SU-DHL-6 (cell line): ENCODE measurements at regions not wholly inside any gene's neighbourhood (a gene's known extent, or its start where the extent isn't known, plus 50 kb on each side); places are given as distances from the start of the nearest gene placed in this dataset.

ENCODE experiments used
- EZH2phosphoT487 ChIP-seq: fragments of 200-600 bp; sonication (generic), shearing (Covaris generic); conservative IDR thresholded peaks from 2 replicates; pipeline ENCODE4 v1.6.1; 2018; ENCODE audit warnings: mild to moderate bottlenecking, antibody characterized with exemption, low read length, moderate library complexity, mixed read lengths
- TF ChIP-seq, protein P1 (sequence below): fragments of 200-600 bp; sonication (generic); IDR thresholded peaks from one replicate; pipeline ENCODE4 v1.5.1; 2017; ENCODE audit warnings: antibody characterized with exemption, mild to moderate bottlenecking, low read length, moderate library complexity; ENCODE audit not compliant: insufficient read depth, poor library complexity, severe bottlenecking

DNA sequence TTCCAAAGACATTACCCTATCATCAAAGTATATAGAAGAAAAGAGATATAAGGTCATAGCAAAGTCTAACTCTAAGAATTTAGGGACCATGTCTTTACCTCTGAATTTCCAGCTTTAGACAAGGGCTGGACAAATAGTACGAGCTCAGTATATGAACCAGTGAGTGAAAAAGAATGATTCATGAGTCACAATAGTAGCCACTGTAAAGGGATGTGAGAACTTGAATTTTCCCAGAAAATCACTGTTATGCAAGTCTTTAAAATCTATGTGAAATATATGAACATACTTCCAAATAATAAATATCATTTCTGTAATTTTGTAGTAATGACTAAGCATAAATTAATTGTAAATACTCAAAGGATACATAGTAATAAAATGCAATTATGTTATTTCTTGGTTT, 305.9 kb upstream of the PRR16 start:
- TF ChIP-seq, protein P1, sequence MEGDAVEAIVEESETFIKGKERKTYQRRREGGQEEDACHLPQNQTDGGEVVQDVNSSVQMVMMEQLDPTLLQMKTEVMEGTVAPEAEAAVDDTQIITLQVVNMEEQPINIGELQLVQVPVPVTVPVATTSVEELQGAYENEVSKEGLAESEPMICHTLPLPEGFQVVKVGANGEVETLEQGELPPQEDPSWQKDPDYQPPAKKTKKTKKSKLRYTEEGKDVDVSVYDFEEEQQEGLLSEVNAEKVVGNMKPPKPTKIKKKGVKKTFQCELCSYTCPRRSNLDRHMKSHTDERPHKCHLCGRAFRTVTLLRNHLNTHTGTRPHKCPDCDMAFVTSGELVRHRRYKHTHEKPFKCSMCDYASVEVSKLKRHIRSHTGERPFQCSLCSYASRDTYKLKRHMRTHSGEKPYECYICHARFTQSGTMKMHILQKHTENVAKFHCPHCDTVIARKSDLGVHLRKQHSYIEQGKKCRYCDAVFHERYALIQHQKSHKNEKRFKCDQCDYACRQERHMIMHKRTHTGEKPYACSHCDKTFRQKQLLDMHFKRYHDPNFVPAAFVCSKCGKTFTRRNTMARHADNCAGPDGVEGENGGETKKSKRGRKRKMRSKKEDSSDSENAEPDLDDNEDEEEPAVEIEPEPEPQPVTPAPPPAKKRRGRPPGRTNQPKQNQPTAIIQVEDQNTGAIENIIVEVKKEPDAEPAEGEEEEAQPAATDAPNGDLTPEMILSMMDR = no peak
- TF ChIP-seq EZH2phosphoT487 = no peak
